H54 (cell line): ENCODE measurements at regions not wholly inside any gene's neighbourhood (a gene's known extent, or its start where the extent isn't known, plus 50 kb on each side); places are given as distances from the start of the nearest gene placed in this dataset.
"Not testable (repeated sequence)": the region's sequence is repeated elsewhere in the genome, so short reads cannot be mapped to it uniquely, and the experiment has no call there.

Experiments used
- DNase-seq: peaks from one replicate; pipeline ENCODE4 v3.0.0; 2011; ENCODE audit warnings: low spot score, mixed read lengths; ENCODE audit not compliant: insufficient read length
- FAIRE-seq: peaks from 3 replicates; lab custom pipeline; 2011; peaks lifted over from hg19 to GRCh38; lab: Jason Lieb, UNC
- POLR2A ChIP-seq: IDR thresholded peaks from 2 replicates; pipeline ENCODE4 v1.6.1; 2011; ENCODE audit warnings: low read depth, mild to moderate bottlenecking, low read length

DNA sequence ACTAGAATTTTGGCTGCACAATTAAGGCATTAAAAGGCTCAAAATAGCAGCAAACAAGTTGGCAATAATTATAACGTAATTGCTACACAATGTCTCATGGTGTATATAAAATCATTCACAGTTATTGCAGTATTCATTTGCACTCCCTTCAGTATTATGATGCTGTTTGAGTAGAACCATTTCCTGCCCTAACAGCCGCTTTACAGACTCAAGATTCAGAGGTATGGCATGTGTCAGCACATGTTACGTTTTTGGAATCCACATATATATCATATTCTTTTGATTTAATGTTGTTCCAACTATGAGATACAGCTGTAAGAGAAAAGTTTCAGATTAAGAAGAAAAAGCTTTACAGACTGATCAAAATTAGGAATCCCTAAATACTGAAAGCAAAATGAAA lies 56.3 kb upstream of the NCKAP5 start:
- TF ChIP-seq POLR2A, result no peak
- FAIRE-seq, result no peak
- DNase-seq, result no peak

- FAIRE-seq (no peak), DNase-seq (no peak)
- no peak for TF ChIP-seq POLR2A
These were observed 59.5 kb upstream of the NCKAP5 start for GRCh38 chr2:133627741-133628140.

DNA sequence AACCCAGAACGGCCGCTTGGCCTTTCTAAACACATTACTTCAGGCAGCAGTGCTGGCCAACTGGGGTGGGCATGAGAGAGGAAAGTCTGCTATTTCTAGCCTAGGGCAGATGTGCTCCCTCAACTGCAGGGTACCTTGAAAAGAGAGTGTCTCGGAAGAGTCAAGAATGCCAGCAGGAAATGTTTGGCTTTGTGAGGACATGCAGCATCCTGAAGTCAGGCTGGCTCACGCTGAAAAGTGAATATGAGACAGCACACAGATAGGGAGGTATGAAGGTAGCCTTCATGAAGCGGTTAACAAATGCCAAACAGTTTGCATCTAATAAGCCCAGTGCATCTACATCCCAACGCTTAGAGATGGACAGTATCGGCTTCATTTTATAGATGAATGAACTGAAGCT lies 65.0 kb upstream of the NCKAP5 start:
- DNase-seq (no peak), FAIRE-seq (no peak)
- no peak for TF ChIP-seq POLR2A

DNA sequence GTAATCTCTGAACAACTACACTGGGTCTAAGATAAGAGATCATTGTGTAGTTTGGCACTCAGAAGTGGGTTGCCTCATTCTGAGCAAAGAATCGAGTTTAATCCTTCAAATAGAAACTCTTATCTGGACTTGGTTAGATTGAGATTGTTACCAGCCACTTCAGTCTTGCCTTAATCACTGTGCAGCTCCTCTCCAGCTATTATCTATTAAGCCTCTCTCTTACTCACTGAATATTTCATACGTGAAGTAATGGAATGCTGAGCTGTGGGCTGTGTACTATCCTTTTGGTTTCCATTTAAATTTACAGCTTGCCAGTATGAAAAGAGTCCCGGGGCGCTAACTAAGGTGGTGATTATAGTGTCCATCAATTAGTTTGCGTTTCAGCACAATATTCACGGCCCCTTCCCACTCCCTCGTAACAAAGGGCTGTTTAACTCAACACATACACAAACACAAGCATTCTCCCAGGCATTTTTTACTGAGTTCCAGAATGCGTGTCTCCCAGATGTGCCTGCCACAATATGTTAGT lies 65.7 kb upstream of the NCKAP5 start:
- no peak for FAIRE-seq
- no peak for TF ChIP-seq POLR2A
- DNase-seq, result no peak

DNA sequence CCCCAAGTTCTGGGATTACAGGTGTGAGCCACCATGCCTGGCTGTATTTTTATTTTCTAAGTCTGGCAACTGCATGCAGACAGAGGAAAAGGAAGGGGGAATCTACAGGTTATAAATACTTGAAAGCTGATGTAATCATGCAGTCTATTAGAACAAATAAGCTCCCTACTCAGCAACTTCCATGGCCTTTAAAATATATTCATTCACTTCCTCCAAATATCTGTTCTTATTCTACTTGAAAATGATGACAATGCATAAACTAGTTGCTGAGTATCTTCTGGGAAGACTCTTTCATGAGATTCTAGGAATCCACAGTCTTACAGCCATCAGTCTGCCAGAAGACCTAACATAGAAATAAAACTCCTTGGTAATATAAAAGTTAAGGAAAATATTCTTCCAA lies 66.9 kb upstream of the NCKAP5 start:
- FAIRE-seq (no peak), DNase-seq (no peak)
- no peak for TF ChIP-seq POLR2A

DNA sequence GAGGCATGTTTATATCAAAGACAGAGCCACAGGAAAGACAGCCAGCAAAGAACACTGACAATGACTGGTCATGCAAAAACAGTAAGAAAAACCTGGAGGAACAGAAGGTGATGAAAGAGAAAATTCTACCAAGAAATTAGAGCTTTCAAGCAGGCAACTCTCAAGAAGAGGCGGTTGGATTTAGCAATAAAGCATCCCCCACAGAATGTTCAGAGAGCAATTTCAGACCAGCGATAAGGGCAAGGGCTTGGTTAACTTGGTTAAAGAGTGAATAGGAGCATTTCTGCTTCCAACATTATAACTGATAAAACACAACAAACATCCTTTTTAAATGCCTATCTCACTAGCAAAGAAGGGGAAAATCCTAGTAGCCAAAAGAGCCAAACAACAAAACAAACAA lies 68.0 kb upstream of the NCKAP5 start:
- DNase-seq, result no peak
- no peak for TF ChIP-seq POLR2A
- FAIRE-seq, result no peak

DNA sequence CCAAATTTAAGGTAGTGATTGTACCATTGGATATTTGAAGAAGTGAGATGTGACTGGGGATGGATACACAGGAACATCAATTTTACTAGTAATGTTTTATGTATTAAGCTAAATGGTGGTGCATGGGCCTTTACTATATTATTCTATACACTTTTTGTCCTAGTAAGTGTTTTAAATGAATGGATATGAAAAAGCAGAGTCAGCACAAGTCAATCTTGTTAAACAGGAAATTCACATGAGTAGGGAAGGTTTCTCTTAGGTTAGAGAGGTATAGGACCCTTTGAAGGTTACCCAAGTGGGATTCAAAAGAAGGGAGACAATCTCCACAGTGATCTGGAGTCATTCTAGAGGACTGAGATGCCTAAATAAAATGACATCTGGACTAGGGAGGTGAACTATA lies 71.8 kb upstream of the NCKAP5 start:
- no peak for TF ChIP-seq POLR2A
- DNase-seq, result no peak

GRCh38 chr2:133641497-133641896 lies 73.2 kb upstream of the NCKAP5 start:
- TF ChIP-seq POLR2A, result no peak
- FAIRE-seq, result no peak

More for the DNA sequence above, 71.8 kb upstream of the NCKAP5 start:
- FAIRE-seq, result no peak

DNA sequence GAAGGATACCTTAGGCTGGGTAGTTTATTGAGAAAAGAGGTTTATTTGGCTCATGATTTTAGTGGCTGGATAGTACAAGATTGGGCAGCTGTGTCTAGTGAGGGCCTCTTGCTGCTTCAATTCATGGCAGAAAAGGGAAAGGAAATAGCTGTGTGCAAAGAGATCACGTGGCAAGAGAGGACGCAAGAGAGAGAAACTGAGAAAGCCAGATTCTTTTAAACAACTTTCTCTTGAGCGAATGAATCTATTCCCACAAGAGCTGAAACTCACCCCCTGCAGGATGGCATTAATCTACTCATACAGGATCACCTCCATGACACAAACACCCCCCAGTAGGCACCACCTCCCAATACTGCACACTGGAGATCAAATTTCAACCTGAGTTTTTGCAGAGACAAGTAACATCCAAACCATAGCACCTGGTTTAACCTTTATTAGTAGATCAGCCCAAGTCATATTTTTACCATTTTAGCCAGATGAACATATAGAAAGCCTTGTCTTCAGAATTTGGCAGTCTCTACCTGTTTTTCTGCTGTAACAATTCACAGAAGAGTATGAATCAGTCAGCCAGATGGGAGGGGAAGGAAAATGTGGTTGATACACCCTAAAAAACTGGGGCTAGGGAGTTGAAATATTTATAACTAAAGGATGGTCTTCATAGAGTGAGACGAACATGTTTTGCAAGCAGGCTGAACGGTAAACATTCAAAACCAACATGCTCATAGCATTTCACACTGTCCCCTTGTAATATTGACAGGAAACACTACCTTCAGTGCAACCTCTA lies 73.9 kb upstream of the NCKAP5 start:
- DNase-seq (no peak), FAIRE-seq (no peak)
- TF ChIP-seq POLR2A, result no peak

More at GRCh38 chr2:133641497-133641896, 73.2 kb upstream of the NCKAP5 start:
- DNase-seq, result no peak

DNA sequence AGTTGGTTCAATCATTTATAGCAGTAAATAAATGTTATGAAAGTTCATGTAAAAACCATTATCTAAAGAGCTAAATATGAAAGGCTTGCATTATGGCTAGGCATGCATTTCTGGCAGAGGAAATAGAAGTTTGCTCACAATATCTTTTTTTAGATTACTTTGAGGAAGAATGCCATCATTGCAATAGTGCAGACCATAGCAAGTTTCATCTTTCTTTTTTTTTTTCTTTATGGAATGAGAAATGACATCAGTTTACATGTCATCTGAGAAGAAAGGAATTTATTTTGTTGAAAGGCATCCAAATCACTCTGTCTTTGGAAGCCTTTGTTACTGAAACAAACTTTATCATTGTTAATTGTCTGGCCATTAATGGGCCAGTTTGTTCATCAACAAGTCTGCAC lies 74.5 kb upstream of the NCKAP5 start:
- TF ChIP-seq POLR2A, result no peak
- FAIRE-seq (no peak), DNase-seq (no peak)

DNA sequence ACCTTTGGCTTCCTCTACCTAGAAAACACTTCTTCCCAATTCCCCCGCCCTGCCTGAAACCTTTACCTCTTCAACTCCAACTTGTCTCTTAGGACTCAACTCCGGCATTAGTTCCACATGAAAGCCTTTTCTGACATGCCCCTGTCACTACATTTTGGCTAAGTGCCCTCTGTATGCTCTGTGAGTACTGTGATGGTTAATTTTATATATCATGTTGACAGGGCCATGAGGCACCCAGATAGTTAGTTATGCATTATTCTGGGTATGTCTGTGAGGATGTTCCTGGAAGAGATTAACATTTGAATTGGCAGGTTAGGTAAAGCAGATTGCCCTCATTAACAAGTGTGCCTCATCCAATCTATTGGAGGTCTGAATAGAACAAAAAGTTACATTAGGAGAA lies 75.6 kb upstream of the NCKAP5 start:
- TF ChIP-seq POLR2A, result no peak
- no peak for DNase-seq
- no peak for FAIRE-seq

GRCh38 chr2:133644846-133645245 lies 76.6 kb upstream of the NCKAP5 start:
- DNase-seq (no peak), FAIRE-seq (no peak)
- no peak for TF ChIP-seq POLR2A

DNA sequence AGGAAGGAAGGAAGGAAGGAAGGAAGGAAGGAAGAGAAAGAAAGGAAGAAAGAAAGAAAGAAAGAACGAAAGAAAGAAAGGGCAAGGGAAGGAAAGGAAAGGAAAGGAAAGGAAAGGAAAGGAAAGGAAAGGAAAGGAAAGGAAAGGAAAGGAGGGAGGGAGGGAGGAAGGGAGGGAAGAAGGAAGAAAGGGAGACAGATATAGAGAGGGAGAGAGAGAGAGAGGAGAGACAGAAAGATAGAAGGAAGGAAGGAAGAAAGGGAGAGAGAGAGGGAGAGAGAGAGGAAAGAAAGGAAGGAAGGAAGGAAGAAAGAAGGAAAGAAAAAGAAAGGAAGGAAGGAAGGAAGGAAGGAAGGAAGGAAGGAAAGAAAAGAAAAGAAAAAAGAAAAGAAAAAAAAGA lies 79.1 kb upstream of the NCKAP5 start:
- DNase-seq, FAIRE-seq: not testable (repeated sequence)

DNA sequence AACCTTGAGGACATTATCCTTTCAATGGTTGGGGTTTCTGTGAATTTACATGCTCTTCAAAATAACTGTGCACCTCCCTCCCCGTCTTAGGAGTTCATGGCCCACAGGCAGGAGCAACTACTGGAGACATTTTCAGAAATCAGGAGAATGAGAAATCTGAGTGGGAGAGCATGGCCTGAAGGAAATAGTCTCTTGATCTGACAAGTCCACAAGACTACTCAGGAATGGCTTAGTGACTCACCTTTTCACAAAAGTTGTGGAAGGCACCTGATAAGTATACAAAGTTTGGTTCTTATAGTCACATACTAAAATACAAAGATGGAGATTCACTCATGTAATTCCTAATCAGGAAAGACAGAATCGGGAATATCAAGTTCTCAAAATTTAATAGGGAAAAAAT lies 83.6 kb upstream of the NCKAP5 start:
- FAIRE-seq (no peak), DNase-seq (no peak)
- TF ChIP-seq POLR2A, result no peak

- TF ChIP-seq POLR2A, result no peak
- DNase-seq, result no peak
- FAIRE-seq, result no peak
These were observed 84.1 kb upstream of the NCKAP5 start for GRCh38 chr2:133652398-133652797.

DNA sequence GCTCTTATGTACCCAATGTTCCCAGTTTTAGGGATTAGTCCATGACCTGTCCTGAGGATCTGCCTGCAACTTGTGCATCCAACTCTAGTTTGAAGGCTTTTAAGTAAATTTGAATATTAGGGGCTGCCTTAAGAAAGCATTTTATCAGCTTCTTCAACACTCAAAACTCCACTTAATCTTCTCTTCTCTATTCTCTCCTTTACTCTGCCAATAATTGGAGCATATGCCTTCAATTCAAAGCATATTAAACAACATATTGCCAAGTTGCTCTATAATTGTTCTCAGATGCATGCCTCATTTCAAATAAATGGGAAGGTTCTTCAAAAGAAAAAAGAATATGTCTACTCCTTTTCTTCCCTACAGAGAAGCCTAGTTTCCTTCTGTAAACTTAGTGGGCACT lies 84.8 kb upstream of the NCKAP5 start:
- DNase-seq (no peak), FAIRE-seq (no peak)
- TF ChIP-seq POLR2A, result no peak
